Body of pancreas (tissue), 4 donors: ENCODE measurements at regions not wholly inside any gene's neighbourhood (a gene's known extent, or its start where the extent isn't known, plus 50 kb on each side); places are given as distances from the start of the nearest gene placed in this dataset.
"Not testable (repeated sequence)": the region's sequence is repeated elsewhere in the genome, so short reads cannot be mapped to it uniquely, and the experiment has no call there.

Experiments
- POLR2A ChIP-seq, 3 donors: fragments of 450-650 bp; IDR thresholded peaks; one replicate each; pipeline ENCODE4 v1.6.1; 2016; ENCODE audit warnings: antibody characterized with exemption in 3 of 3, mild to moderate bottlenecking in 2 of 3
- TF ChIP-seq, protein P1 (sequence below), 7 experiments: fragments of 450-650 bp in 4 of 7; fragments of 200-600 bp in 3 of 7; sonication (generic) in 3 of 7; IDR thresholded peaks; one replicate each; pipeline ENCODE4 v1.5.1; 2016 to 2019; ENCODE audit warnings: antibody characterized with exemption in 7 of 7

DNA sequence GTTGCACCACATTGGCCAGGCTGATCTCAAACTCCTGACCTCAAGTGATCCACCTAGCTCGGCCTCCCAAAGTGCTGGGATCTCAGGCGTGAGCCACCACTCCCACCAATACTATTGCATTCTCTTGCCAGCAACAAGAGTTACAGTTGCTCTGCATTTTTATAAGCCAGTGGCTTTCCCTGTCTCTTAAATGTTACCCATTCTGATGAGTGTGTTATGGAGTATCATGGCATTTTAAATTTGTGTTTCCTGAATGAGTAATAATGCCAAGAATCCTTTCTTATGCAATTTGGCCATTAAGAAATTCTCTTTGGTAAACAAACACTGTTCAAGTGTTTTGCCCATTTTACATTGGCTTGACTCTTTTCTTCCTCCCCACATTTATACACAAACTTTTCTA, 163.0 kb downstream of the PPIAL4G start:
- TF ChIP-seq, protein P1, sequence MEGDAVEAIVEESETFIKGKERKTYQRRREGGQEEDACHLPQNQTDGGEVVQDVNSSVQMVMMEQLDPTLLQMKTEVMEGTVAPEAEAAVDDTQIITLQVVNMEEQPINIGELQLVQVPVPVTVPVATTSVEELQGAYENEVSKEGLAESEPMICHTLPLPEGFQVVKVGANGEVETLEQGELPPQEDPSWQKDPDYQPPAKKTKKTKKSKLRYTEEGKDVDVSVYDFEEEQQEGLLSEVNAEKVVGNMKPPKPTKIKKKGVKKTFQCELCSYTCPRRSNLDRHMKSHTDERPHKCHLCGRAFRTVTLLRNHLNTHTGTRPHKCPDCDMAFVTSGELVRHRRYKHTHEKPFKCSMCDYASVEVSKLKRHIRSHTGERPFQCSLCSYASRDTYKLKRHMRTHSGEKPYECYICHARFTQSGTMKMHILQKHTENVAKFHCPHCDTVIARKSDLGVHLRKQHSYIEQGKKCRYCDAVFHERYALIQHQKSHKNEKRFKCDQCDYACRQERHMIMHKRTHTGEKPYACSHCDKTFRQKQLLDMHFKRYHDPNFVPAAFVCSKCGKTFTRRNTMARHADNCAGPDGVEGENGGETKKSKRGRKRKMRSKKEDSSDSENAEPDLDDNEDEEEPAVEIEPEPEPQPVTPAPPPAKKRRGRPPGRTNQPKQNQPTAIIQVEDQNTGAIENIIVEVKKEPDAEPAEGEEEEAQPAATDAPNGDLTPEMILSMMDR (IDR thresholded peaks at IDR 0.05): not testable (repeated sequence)
- not testable (repeated sequence) for TF ChIP-seq POLR2A (IDR thresholded peaks at IDR 0.05)
